ENCODE measurements at regions not wholly inside any gene's neighbourhood (a gene's known extent, or its start where the extent isn't known, plus 50 kb on each side); places are given as distances from the start of the nearest gene placed in this dataset.

DNA sequence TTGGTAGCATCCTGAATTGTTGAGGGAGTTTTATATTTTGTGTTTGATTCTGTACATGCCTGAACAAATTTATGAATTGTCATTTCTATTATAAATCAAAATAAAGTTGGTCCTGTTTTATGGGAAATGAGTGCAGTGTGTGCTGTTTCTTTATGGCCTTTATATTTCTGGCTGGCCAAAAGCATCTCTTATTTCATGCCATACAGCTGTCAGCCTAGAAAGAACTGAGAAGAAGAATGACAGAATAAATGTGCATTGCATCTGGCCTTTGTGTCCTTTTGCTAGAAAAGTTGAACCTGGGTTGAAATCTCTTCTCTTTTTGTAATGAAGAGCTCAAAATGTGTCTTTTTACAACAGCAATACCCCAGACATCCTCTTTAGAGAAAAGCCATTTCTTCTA lies 474.7 kb upstream of the LRATD1 start:
- H3K4me1 Mint-ChIP-seq, result no peaks in the 10 kb centered on the region
- H3K27me3 Mint-ChIP-seq, result no peaks in the 10 kb centered on the region
- no peak overlapping the region for H3K27ac Mint-ChIP-seq
- ATAC-seq, result no peak
- DNase-seq, result no peak
- no peaks in the 10 kb centered on the region for H3K9me3 ChIP-seq (ENCODE audit: control insufficient read depth, low read length, poor library complexity, severe bottlenecking)
- H3K36me3 Mint-ChIP-seq (ENCODE audit: low read depth), result no peaks in the 10 kb centered on the region
- no peak overlapping the region for H3K4me3 Mint-ChIP-seq

DNA sequence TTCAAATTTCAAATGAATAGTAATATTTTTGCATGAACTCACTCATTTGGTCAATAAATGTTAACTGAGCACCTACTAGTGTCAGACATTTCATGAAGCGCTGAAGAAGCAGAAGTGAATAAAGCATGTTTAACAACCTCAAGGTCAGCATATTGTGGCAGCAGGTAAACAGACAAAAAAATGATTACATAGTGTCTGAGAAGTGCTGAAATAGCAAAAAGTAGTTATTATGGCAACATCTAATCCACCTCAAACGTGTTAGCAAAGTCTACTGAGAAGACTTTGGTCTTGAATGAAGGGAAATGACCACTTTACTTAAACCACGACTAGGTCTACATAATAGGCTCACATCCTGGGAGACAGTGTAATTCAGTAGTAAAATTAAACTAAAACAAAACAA lies 452.2 kb upstream of the LRATD1 start:
- no peaks in the 10 kb centered on the region for H3K27me3 Mint-ChIP-seq
- no peak overlapping the region for H3K27ac Mint-ChIP-seq
- no peaks in the 10 kb centered on the region for H3K4me1 Mint-ChIP-seq
- DNase-seq (no peak), ATAC-seq (no peak)
- H3K36me3 Mint-ChIP-seq (ENCODE audit: low read depth), result no peaks in the 10 kb centered on the region
- no peak overlapping the region for H3K4me3 Mint-ChIP-seq
- peaks cover 2% of the 10 kb centered on the region for H3K9me3 ChIP-seq (ENCODE audit: control insufficient read depth, low read length, poor library complexity, severe bottlenecking)

GRCh38 chr2:14182227-14182946 lies 450.1 kb upstream of the LRATD1 start:
- H3K27ac Mint-ChIP-seq, result no peak overlapping the region
- no peaks in the 10 kb centered on the region for H3K4me1 Mint-ChIP-seq
- no peaks in the 10 kb centered on the region for H3K36me3 Mint-ChIP-seq (ENCODE audit: low read depth)
- no peak for ATAC-seq
- peaks cover 2% of the 10 kb centered on the region for H3K9me3 ChIP-seq (ENCODE audit: control insufficient read depth, low read length, poor library complexity, severe bottlenecking)
- DNase-seq, result no peak
- no peaks in the 10 kb centered on the region for H3K27me3 Mint-ChIP-seq
- no peak overlapping the region for H3K4me3 Mint-ChIP-seq

GRCh38 chr2:14185906-14186305 lies 446.6 kb upstream of the LRATD1 start:
- H3K9me3 ChIP-seq (ENCODE audit: control insufficient read depth, low read length, poor library complexity, severe bottlenecking), result no peaks in the 10 kb centered on the region
- ATAC-seq (no peak), DNase-seq (no peak)
- Mint-ChIP-seq H3K27ac (no peak overlapping the region), H3K27me3 (no peaks in the 10 kb centered on the region), H3K36me3 (ENCODE audit: low read depth) (no peaks in the 10 kb centered on the region), H3K4me1 (no peaks in the 10 kb centered on the region), H3K4me3 (no peak overlapping the region)

DNA sequence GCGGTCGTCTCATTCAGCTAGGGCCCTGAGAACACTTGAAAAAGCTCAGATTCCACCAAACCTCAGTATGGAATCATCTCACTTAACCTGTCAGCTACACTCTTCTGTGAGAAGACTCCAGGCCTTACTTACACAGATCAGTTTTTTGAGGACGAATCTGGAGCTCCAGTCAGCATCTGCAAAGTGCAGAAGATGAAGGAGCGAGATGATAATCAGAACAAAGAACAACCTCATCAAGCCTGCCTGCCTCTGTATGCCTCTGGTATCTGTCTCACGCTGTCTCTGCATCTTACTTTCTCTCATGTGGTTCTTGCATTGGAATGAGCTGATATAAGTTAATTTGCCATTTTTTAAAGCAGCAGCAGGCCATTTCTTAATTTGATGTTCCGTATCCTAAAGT lies 444.1 kb upstream of the LRATD1 start:
- H3K27me3 Mint-ChIP-seq, result no peaks in the 10 kb centered on the region
- H3K36me3 Mint-ChIP-seq (ENCODE audit: low read depth), result no peaks in the 10 kb centered on the region
- H3K4me3 Mint-ChIP-seq, result no peak overlapping the region
- H3K4me1 Mint-ChIP-seq, result no peaks in the 10 kb centered on the region
- ATAC-seq, result no peak
- no peak for DNase-seq
- no peaks in the 10 kb centered on the region for H3K9me3 ChIP-seq (ENCODE audit: control insufficient read depth, low read length, poor library complexity, severe bottlenecking)
- H3K27ac Mint-ChIP-seq, result no peak overlapping the region

DNA sequence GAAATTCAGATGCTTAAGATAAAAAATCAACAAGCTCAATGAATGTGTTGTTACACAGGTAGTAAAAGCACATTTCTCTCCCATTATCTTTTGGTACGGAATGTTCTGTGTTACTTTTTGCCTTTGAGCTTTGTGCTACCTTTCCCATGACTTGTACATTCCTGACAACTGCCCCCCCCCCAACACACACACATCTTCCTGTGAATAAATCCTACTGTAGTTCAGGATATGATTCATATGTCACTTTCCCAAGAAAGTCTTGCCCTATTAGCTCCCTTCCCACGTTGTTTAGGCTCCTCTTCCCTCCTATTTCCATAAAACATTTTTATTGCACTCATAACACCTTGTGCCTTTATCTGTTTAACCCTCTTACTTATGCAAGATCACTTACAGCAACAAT lies 442.6 kb upstream of the LRATD1 start:
- Mint-ChIP-seq H3K4me3 (no peak overlapping the region), H3K27ac (no peak overlapping the region), H3K36me3 (ENCODE audit: low read depth) (no peaks in the 10 kb centered on the region), H3K27me3 (no peaks in the 10 kb centered on the region), H3K4me1 (no peaks in the 10 kb centered on the region)
- DNase-seq (no peak), ATAC-seq (no peak)
- H3K9me3 ChIP-seq (ENCODE audit: control insufficient read depth, low read length, poor library complexity, severe bottlenecking), result no peaks in the 10 kb centered on the region

DNA sequence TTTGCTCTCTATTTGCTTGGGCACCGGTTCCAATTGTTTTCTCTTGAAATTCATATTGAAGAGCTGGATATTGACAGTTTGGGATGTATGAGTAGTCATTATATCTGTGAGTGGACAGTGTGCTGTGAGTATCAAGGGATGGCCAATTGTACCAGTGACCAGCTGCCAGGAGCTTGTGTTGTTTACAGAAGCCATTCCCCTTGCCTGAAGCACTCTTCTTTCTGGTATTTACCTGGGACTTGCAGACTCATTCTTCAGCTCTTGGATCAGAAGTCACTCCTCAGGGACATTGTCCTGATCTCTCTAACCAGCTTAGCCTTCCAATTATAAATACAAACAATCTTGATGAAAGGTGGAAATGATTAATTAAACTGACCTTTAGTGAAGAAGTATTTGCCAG lies 438.3 kb upstream of the LRATD1 start:
- no peaks in the 10 kb centered on the region for H3K4me1 Mint-ChIP-seq
- H3K27ac Mint-ChIP-seq, result no peak overlapping the region
- no peak for DNase-seq
- H3K4me3 Mint-ChIP-seq, result no peak overlapping the region
- no peak for ATAC-seq
- H3K27me3 Mint-ChIP-seq, result no peaks in the 10 kb centered on the region
- no peaks in the 10 kb centered on the region for H3K36me3 Mint-ChIP-seq (ENCODE audit: low read depth)
- no peaks in the 10 kb centered on the region for H3K9me3 ChIP-seq (ENCODE audit: control insufficient read depth, low read length, poor library complexity, severe bottlenecking)

DNA sequence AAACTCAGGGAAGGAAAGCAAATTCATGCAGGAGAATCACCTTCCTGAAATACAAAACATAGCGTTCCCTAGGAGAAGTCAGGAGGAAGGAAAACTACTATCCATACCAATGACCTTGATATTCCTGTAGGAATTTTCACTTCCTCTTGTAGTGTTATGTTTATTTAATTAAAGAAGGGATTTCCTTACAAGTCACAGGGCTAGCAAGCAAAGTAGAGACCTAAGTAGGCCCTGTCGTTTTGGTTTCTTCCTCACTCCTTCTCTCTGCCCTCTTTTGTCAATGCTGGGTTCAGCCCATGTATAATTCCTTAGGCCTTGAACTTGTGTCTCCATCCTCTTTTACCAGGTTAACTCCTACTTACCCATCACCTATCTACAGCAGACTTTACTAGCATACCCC lies 435.2 kb upstream of the LRATD1 start:
- no peaks in the 10 kb centered on the region for H3K36me3 Mint-ChIP-seq (ENCODE audit: low read depth)
- H3K27ac Mint-ChIP-seq, result no peak overlapping the region
- no peak overlapping the region for H3K4me3 Mint-ChIP-seq
- H3K27me3 Mint-ChIP-seq, result no peaks in the 10 kb centered on the region
- ATAC-seq (no peak), DNase-seq (no peak)
- H3K4me1 Mint-ChIP-seq, result no peaks in the 10 kb centered on the region
- H3K9me3 ChIP-seq (ENCODE audit: control insufficient read depth, low read length, poor library complexity, severe bottlenecking), result no peaks in the 10 kb centered on the region

- ATAC-seq, result no peak
- no peak overlapping the region for H3K27ac Mint-ChIP-seq
Measured at GRCh38 chr2:14199040-14199439, 433.5 kb upstream of the LRATD1 start.

DNA sequence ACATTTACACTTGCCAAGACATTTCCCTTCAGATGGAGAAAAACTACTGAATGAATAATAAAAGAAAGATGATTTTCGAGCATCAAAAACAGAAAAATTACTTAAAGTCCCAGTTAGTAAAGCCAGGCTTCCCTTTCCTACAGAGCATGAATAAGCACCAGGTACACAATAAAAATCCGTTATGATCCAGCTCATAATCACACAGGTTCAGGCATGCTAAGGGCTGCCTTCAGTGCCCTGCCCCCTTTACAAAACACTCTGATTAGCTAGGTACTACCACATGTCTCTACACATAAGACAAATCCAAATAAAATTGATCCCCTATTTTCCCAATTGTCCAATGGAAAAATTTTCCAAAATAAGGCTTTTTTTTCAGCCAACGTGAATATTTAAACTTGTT lies 413.2 kb upstream of the LRATD1 start:
- no peaks in the 10 kb centered on the region for H3K36me3 Mint-ChIP-seq (ENCODE audit: low read depth)
- no peaks in the 10 kb centered on the region for H3K9me3 ChIP-seq (ENCODE audit: control insufficient read depth, low read length, poor library complexity, severe bottlenecking)
- no peak overlapping the region for H3K27ac Mint-ChIP-seq
- DNase-seq, result no peak
- H3K4me3 Mint-ChIP-seq, result no peak overlapping the region
- H3K4me1 Mint-ChIP-seq, result no peaks in the 10 kb centered on the region
- ATAC-seq, result no peak
- H3K27me3 Mint-ChIP-seq, result no peaks in the 10 kb centered on the region

More at GRCh38 chr2:14199040-14199439, 433.5 kb upstream of the LRATD1 start:
- no peaks in the 10 kb centered on the region for H3K4me1 Mint-ChIP-seq
- no peaks in the 10 kb centered on the region for H3K36me3 Mint-ChIP-seq (ENCODE audit: low read depth)
- no peaks in the 10 kb centered on the region for H3K27me3 Mint-ChIP-seq
- DNase-seq, result no peak
- H3K4me3 Mint-ChIP-seq, result no peak overlapping the region
- H3K9me3 ChIP-seq (ENCODE audit: control insufficient read depth, low read length, poor library complexity, severe bottlenecking), result no peaks in the 10 kb centered on the region

- ATAC-seq (no peak), DNase-seq (no peak)
- Mint-ChIP-seq H3K27ac (no peak overlapping the region), H3K4me1 (no peaks in the 10 kb centered on the region), H3K4me3 (no peak overlapping the region), H3K27me3 (no peaks in the 10 kb centered on the region), H3K36me3 (ENCODE audit: low read depth) (no peaks in the 10 kb centered on the region)
- no peaks in the 10 kb centered on the region for H3K9me3 ChIP-seq (ENCODE audit: control insufficient read depth, low read length, poor library complexity, severe bottlenecking)
Measured at GRCh38 chr2:14220101-14220500, 412.4 kb upstream of the LRATD1 start.

GRCh38 chr2:14221466-14221865 lies 411.1 kb upstream of the LRATD1 start:
- no peak for ATAC-seq
- DNase-seq, result no peak
- H3K9me3 ChIP-seq (ENCODE audit: control insufficient read depth, low read length, poor library complexity, severe bottlenecking), result no peaks in the 10 kb centered on the region
- H3K36me3 Mint-ChIP-seq (ENCODE audit: low read depth), result no peaks in the 10 kb centered on the region
- H3K4me3 Mint-ChIP-seq, result no peak overlapping the region
- H3K27ac Mint-ChIP-seq, result no peak overlapping the region
- H3K4me1 Mint-ChIP-seq, result no peaks in the 10 kb centered on the region
- H3K27me3 Mint-ChIP-seq, result no peaks in the 10 kb centered on the region

DNA sequence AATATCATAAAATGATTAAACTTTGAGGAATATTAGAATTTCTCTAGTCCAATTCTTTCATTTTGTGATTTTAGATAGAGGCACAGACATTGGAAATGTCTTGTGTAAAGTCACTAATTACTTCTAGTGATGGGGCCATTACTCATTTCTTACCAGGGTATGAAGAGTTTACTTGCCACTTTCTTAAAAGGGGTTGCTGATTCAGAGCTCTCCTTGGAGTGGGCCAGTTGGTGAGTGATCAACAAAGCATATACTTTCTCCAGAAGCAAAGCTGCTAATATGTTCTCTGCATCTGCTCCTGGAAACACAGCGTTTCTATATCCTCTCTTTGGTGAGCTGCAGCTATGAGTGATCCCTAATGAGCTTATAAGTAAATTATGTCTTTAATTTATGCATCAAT lies 408.9 kb upstream of the LRATD1 start:
- no peaks in the 10 kb centered on the region for H3K9me3 ChIP-seq (ENCODE audit: control insufficient read depth, low read length, poor library complexity, severe bottlenecking)
- Mint-ChIP-seq H3K27me3 (no peaks in the 10 kb centered on the region), H3K36me3 (ENCODE audit: low read depth) (no peaks in the 10 kb centered on the region), H3K27ac (no peak overlapping the region), H3K4me1 (no peaks in the 10 kb centered on the region), H3K4me3 (no peak overlapping the region)
- DNase-seq (no peak), ATAC-seq (no peak)

DNA sequence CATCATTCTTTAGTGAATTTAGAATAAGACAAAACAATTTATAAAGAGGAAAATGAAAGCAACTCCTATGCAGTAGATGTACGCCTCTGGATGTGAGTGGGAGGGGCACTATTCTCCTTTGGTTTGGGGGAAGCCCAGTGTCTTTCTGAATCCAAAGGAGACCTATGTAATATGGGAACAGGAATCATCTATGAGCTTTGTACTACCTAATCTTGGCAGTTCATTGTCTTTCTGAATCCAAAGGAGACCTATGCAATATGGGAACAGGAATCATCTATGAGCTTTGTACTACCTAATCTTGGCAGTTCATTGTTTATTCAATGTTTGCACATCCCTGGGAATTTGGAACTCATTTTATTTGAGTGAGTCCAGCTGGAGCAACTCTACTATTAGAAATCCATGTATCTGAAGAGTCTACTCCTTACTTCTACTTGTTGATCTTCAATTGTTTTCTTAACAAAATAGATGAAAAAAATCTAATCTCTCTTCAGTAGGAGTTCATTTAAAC lies 401.1 kb upstream of the LRATD1 start:
- H3K9me3 ChIP-seq (ENCODE audit: control insufficient read depth, low read length, poor library complexity, severe bottlenecking), result peaks cover 2% of the 10 kb centered on the region
- Mint-ChIP-seq H3K4me3 (no peak overlapping the region), H3K36me3 (ENCODE audit: low read depth) (no peaks in the 10 kb centered on the region), H3K27ac (no peak overlapping the region), H3K27me3 (no peaks in the 10 kb centered on the region), H3K4me1 (no peaks in the 10 kb centered on the region)
- ATAC-seq (no peak), DNase-seq (no peak)
